Hepatocyte (in vitro differentiated cells): ENCODE measurements at regions not wholly inside any gene's neighbourhood (a gene's known extent, or its start where the extent isn't known, plus 50 kb on each side); places are given as distances from the start of the nearest gene placed in this dataset.

ENCODE experiments used
- EZH2 ChIP-seq: fragments of 200-600 bp; sonication (generic); IDR thresholded peaks from 2 replicates; pipeline ENCODE4 v1.6.1; 2016; ENCODE audit warnings: antibody characterized with exemption, mild to moderate bottlenecking, borderline replicate concordance
- EZH2phosphoT487 ChIP-seq: fragments of 200-600 bp; sonication (generic); IDR thresholded peaks from one replicate; pipeline ENCODE4 v1.6.1; 2018; ENCODE audit warnings: antibody characterized with exemption, mild to moderate bottlenecking, low read depth, moderate library complexity; ENCODE audit not compliant: unreplicated experiment, severe bottlenecking

DNA sequence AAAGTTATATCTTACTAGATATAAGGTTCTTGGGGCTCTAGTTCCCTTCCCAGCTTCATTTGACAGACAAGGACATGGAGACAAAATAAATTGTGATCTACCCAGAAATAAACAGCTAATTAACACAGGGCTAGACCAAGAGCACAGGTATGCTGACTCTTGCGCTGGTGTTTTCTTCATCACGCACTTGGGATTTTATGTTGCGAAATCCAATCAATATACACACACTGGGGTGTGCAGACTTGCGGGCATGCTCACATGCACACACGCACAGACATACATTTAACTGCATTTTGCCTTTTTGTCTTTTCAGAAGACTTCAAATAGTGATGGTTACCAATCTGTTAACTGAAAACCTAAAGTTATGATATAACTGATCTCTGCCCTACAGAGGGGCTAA is 91.2 kb downstream of the LRATD1 start:
- no peak for TF ChIP-seq EZH2phosphoT487
- TF ChIP-seq EZH2, result no peak
